ENCODE measurements at regions not wholly inside any gene's neighbourhood (a gene's known extent, or its start where the extent isn't known, plus 50 kb on each side); places are given as distances from the start of the nearest gene placed in this dataset.
A peak's percentile ranks its signal among the peaks of the same experiment; 100 is the strongest.
"Not testable (repeated sequence)": the region's sequence is repeated elsewhere in the genome, so short reads cannot be mapped to it uniquely, and the experiment has no call there.

DNA sequence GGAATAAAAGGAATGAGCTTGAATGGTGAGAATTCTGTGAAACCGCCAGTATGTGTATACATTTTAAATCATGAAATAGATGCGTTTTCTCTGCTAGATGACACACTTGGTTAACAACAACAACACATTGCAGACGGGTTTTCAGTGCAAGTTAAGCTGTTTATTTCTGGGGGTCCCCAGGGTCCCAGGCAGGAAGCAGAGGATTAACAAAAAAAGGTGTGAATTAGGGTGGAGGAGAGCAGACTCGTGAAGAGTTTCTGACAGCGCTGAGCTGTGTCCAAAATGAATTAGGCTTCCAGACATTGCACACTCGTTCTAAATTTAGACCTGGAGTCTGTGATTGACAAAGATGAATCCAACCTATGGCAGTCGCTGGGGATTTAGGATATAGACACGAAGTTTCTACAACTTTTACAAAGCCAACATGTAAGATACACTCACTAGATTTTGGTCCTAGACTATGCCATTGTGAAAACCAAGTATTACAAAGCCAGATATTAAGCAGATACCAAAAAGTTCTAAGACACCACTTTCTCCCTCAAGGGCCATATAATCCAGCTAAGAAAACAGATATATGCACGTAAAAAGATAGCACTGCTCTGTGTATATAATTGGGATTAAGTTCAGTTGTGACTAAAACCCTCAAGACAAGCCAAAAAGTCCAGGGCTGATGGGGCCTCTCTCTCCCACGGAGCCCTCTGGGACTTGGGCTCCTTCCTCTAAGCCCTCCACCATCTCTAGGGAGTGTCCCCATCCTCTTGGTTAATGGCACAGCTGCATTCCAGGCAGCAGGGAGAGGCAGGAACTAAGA is 120.2 kb downstream of the ACAA2 start:
- DNase-seq, result no peak

DNA sequence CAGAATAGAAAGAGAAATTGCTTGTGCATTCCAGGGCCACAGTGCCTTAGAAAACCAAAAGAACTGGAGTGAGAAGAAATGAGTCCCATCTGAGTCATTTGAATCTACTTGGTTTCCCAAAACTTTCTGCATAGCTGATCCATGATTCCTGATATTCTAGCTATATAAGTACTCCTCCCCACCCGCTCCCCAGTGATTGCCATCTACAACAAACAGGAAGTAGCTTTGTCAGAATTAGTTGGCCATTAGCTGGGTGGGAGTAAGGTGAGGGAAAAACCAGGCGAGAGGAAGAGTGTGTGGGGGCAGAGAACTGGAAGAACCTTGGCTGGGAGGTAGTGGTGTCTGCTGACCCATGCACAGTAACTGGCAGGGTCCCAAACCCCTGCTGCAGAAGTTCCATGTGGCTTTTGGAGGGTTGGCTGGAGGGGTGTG is 122.1 kb downstream of the ACAA2 start:
- no peak for DNase-seq

DNA sequence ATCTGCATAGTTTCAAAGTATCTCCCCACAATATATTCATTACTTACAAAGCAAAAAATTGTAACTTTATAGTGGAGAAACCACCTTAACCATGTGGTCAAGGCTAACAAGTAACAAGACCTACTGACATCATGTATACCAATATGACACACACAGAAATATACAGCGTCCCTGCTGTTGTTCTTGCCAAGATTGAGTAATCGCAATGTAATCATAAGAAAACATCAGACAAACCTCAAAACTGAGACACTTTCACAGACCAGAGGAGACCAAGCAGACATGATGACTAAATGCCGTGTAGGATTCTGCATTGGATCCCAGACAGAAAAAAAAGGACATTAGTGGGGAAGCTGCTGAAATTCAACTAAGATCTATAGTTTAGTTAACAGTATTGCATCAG is 123.0 kb downstream of the ACAA2 start:
- no peak for DNase-seq

GRCh38 chr18:49685231-49685942 is 123.5 kb downstream of the LIPG start:
- DNase-seq, result no peak

DNA sequence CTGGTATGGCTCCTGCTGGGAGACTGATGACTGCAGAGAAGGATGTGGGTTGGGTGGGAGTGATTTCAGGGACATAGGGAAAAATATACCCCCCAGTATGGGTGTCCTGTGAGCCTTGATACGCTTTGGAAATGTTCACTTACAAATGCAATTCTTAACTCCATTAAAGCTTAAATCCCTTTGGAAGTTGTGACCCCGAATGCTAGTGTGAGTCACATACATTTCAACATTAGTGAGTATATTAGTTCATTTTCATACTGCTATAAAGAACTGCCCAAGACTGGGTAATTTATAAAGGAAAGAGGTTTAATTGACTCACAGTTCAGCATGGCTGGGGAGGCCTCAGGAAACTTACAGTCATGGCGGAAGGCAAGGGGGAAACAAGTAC is 120.9 kb downstream of the LIPG start:
- not testable (repeated sequence) for DNase-seq

DNA sequence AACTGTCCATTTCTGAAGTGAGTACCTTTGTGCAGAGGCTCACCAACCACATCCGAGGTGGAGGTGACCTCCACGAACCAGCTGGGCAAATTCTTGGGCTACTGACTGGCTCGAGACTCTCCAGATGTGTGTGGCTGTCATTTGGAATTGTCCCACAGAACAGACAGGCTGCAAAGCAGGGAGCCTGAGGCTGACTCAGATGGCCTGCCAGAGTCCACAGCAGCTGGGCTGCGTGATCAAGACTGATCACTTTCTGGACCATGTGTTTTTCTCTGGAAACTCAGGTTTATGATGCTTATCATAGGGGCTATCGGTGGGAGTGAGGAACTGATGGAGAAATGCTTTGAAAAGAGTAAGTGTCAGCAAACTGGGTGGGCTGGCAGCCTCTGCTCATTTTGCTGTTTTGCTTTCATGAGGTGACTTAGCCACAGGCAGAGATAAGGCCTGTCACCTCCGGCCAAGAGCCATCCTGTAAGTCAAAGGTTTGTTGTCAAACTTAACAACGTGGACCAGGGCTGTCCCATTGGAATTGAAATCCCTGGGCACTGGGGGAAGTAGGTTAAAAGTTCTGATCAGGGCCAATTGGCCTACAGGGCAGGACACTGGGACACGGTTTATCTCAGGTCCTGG is 120.4 kb downstream of the LIPG start:
- DNase-seq, result no peak

GRCh38 chr18:49681387-49681786 is 119.5 kb downstream of the LIPG start:
- no peak for DNase-seq

- DNase-seq, result no peak
Measured at GRCh38 chr18:49678440-49678839, 116.6 kb downstream of the LIPG start.

DNA sequence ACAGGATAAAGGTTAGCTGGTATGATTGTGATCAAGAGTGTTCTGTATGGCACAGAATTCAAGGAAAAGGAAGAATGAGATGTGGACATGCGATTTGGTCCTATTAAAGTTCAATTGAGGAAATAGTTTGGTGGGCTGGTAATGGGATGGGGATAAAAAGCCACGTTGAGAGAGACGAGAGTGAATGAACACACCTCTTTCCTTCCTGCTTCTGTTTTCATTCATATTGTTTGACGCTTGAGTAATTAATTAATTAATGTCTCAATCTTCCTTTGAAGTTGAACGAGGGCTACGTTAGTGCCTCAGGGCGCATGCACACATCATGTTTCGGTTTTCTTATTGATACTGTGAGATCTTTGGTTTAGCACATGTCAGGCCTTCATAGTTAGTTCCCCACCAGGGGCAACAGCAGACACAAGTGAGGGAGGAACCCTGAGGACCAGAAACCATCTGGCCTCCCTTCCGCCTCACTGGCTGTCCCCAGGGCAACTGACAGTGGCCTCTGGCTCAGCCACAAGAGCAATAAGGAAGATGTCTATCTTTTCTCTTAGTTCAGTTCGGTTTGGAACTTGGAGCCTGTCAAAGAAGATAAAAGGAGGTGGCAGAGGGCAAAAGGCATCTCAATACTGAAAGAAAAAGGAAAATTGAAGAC is 116.0 kb downstream of the LIPG start:
- no peak for DNase-seq

- no peak for DNase-seq
Measured at GRCh38 chr18:49677081-49677480, 115.2 kb downstream of the LIPG start.

DNA sequence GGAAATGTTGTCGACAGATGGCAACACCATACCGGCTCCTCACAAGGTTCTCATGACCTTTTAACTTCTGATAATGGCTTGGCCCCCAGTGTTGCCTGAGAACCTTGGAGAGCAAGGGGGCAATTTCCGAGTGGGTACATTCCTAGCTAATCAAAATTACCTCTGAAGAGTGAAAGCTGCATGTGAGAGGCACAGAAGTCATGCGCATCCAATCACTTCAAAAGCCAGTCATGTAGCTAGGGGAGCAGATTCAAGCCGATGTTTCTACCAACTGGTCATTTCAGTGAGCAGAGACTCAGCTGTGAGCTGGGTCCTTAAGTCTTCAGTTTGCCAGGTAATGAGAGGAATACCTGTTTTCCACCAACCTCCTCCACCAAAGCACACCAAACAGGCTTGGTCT is 111.4 kb downstream of the LIPG start:
- DNase-seq, result no peak

GRCh38 chr18:49672853-49673252 is 111.0 kb downstream of the LIPG start:
- no peak for DNase-seq

GRCh38 chr18:49669403-49669802 is 107.5 kb downstream of the LIPG start:
- DNase-seq, result no peak

DNA sequence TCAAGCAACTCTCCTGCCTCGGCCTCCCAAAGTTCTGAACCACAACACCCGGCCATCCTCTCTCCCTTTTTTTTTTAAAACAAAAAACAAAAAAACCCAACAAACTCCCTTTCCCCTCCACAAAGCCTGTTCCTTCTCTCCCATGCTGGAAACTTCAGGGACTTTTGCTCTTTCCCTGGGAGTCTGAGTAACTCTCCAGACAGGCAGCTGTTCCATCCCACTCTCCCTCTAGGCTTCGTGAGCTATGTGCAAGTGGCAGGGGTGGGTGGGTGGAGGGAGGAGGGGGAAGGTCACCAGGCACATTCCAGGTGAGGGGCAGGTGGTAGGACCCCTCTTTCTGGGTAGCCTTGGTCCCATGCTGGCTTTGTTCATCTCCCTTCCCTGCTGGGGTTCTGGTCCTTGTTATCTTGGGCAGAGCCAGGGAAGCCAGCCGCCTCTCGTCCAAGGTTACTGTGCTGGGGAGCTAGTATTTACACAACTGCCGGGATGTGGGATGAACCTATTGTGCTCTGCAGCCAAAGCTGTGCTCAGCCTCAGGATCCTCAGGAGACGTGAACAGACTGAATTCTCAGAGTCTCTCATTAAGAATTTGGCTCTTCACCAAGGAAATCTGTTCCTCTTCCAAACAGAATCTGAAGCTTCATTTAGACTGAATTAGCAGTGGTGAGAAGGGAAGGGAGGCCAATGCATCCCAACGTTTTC is 106.9 kb downstream of the LIPG start:
- peak in 1 of 2 experiments; percentile 10 for DNase-seq

- no peak for DNase-seq
Measured at GRCh38 chr18:49667462-49667861, 105.6 kb downstream of the LIPG start.

- DNase-seq, result no peak
Measured at GRCh38 chr18:49666045-49666775, 104.4 kb downstream of the LIPG start.

DNA sequence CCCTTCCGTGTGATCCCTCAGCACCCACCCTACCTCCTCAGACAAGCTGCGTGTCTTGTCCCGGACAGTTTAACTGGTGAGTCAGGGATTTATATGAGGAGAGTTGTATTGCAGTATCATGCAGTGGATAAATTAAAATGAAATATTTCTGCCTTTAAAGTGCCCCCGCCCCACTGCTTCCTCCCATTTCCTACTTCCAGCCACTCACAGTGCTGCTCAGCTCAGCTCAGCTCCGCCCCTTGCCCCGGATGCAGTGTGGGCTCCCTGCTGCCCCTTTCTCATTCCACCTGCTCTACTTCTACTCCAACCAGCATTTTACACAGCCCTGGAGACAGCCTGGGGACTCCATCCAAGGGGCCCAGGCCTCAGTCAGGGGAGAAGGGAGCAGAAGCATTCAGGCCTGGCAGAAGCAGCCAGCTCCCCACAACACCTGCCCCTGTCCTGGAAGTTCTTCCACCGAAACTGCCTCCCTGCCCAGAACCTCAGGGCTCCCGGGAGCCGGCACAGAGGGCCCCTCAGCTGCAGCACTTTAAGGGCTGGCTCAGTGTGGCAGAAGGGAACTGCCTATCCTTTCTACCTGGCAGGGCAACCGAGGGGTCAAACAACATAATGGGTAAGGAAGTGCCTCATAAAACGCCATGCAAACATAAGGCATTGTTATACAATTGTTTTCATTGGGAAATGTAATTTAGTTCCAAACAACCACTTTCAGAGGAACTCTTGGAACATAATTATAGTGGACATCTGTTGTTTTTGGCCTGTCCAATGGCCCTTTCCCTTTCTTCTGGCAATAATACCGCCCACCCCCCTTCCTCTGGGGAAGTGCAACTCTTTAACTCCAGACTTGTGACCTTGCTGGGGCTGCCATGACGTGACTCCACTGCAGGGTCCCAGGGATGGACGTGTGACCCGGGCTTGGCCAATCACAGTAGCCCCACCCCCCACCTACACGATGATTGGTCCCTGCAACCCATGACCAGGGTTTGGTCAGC is 102.3 kb downstream of the LIPG start:
- DNase-seq, result no peak

GRCh38 chr18:49662506-49662905 is 100.6 kb downstream of the LIPG start:
- no peak for DNase-seq

GRCh38 chr18:49658823-49659404 is 97.1 kb downstream of the LIPG start:
- no peak for DNase-seq

DNA sequence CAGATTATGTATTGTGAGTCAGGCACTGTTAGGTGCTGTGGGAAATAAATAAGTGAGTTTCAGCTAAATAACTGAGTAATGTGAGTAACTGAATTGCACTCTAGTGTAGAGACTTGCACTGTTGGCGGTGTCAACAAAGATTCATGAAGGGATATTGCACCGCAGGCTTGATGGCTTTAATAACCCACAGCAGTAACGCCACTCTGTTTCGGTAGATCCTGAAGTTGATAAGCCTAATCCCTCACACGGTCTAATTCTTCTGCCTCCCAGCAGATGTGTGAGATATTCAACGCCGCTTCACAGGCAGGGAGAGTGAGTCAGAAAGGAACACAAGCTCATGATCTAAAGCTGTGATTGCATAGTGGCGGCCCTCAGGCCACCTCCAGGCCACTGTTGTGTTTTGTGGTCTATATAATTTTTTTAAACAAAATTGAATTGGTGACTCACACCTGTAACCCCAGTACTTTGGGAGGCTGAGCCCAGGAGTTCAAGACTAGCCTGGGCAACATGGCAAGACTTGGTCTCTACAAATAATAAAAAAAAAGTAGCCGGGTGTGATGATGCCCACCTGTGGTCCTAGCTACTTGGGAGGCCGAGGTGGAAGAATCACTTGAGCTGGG is 94.3 kb downstream of the LIPG start:
- no peak for DNase-seq
